GM23338 (cell line): ENCODE measurements at regions not wholly inside any gene's neighbourhood (a gene's known extent, or its start where the extent isn't known, plus 50 kb on each side); places are given as distances from the start of the nearest gene placed in this dataset.

Source experiments
- ATAC-seq: fragments of 200-7000 bp; cut with Tn5 transposase; 3 replicates; pipeline ENCODE4 v1.9.1; 2020
- DNase-seq: peaks from one replicate; pipeline ENCODE4 v3.0.0-alpha.2; 2015; ENCODE audit warnings: low spot score
- H2AFZ ChIP-seq: fragments of 200-600 bp; sonication (generic); 2 replicates; pipeline ENCODE4 v1.8.0; 2016; ENCODE audit warnings: antibody characterized with exemption, mild to moderate bottlenecking, moderate library complexity
- H3F3A ChIP-seq: fragments of 200-600 bp; sonication (generic); replicated peaks from 2 replicates; pipeline ENCODE4 v1.8.0; 2017; ENCODE audit warnings: antibody characterized with exemption, mixed run types, low read depth
- H3K27ac ChIP-seq: fragments of 200-600 bp; sonication (generic); 2 replicates; pipeline ENCODE4 v1.6.1; 2016; ENCODE audit warnings: low read depth
- H3K27me3 ChIP-seq: fragments of 200-600 bp; sonication (generic); 2 replicates; pipeline ENCODE4 v1.8.0; 2016; ENCODE audit warnings: mild to moderate bottlenecking, mixed run types, moderate library complexity; ENCODE audit not compliant: insufficient read depth
- H3K36me3 ChIP-seq: fragments of 200-600 bp; sonication (generic); 2 replicates; pipeline ENCODE4 v1.8.0; 2016; ENCODE audit warnings: mild to moderate bottlenecking; ENCODE audit not compliant: insufficient read depth
- H3K4me1 ChIP-seq: fragments of 200-600 bp; sonication (generic); 2 replicates; pipeline ENCODE4 v1.8.0; 2016; ENCODE audit warnings: mild to moderate bottlenecking, moderate library complexity; ENCODE audit not compliant: insufficient read depth
- H3K4me2 ChIP-seq: fragments of 200-600 bp; sonication (generic); 2 replicates; pipeline ENCODE4 v1.7.1; 2017; ENCODE audit warnings: mixed run types
- H3K4me3 ChIP-seq: fragments of 200-600 bp; sonication (generic); 2 replicates; pipeline ENCODE4 v1.6.1; 2016; ENCODE audit warnings: mixed run types
- H3K79me2 ChIP-seq: fragments of 200-600 bp; sonication (generic); replicated peaks from 2 replicates; pipeline ENCODE4 v1.8.0; 2017; ENCODE audit warnings: mild to moderate bottlenecking; ENCODE audit not compliant: insufficient read depth
- H3K9me2 ChIP-seq: fragments of 200-600 bp; sonication (generic); 2 replicates; pipeline ENCODE4 v1.8.0; 2017; ENCODE audit not compliant: insufficient read depth
- H4K20me1 ChIP-seq: fragments of 200-600 bp; sonication (generic); replicated peaks from 2 replicates; pipeline ENCODE4 v1.8.0; 2017; ENCODE audit warnings: mild to moderate bottlenecking; ENCODE audit not compliant: insufficient read depth
- H3K27ac Mint-ChIP-seq: 2 replicates; pipeline ENCODE4 v1.8.0; 2020; ENCODE audit warnings: inconsistent platforms, mild to moderate bottlenecking, moderate library complexity, mixed read lengths
- H3K27me3 Mint-ChIP-seq: 3 replicates; pipeline ENCODE4 v1.8.0; 2022; ENCODE audit warnings: low read depth, mild to moderate bottlenecking, moderate library complexity, mixed read lengths, inconsistent platforms; ENCODE audit not compliant: insufficient read depth, poor library complexity
- H3K36me3 Mint-ChIP-seq: 3 replicates; pipeline ENCODE4 v1.8.0; 2021; ENCODE audit warnings: low read depth, mild to moderate bottlenecking, inconsistent platforms, moderate library complexity, mixed read lengths
- H3K4me1 Mint-ChIP-seq: 3 replicates; pipeline ENCODE4 v1.8.0; 2020; ENCODE audit warnings: mild to moderate bottlenecking, inconsistent platforms, mixed read lengths
- H3K4me3 Mint-ChIP-seq: 3 replicates; pipeline ENCODE4 v1.8.0; 2021; ENCODE audit warnings: moderate library complexity, mild to moderate bottlenecking, inconsistent platforms, mixed read lengths
- H3K9me3 Mint-ChIP-seq: 3 replicates; pipeline ENCODE4 v1.8.0; 2020; ENCODE audit warnings: moderate library complexity, mild to moderate bottlenecking, inconsistent platforms, mixed read lengths
- CREB1 ChIP-seq: fragments of 250-450 bp; sonication (Bioruptor Pico); IDR thresholded peaks from 2 replicates; pipeline ENCODE4 v1.5.0; 2020; ENCODE audit warnings: low read depth, mild to moderate bottlenecking, moderate library complexity
- EZH2 ChIP-seq: fragments of 200-600 bp; sonication (generic); IDR thresholded peaks from one replicate; pipeline ENCODE4 v1.8.0; 2017; ENCODE audit warnings: antibody characterized with exemption, mild to moderate bottlenecking, low read depth; ENCODE audit not compliant: unreplicated experiment
- EZH2phosphoT487 ChIP-seq: fragments of 200-600 bp; sonication (generic); IDR thresholded peaks from one replicate; pipeline ENCODE4 v1.8.1; 2018; ENCODE audit warnings: antibody characterized with exemption; ENCODE audit not compliant: unreplicated experiment
- REST ChIP-seq: IDR thresholded peaks from one replicate; pipeline ENCODE4 v1.6.1; 2018; ENCODE audit warnings: antibody characterized with exemption; ENCODE audit not compliant: unreplicated experiment
- ZNF114 ChIP-seq: fragments of 250-450 bp; sonication (Bioruptor Pico); IDR thresholded peaks from 2 replicates; pipeline ENCODE4 v1.5.0; 2020; ENCODE audit warnings: mild to moderate bottlenecking, moderate library complexity
- ZNF462 ChIP-seq: fragments of 250-450 bp; sonication (Bioruptor Pico); IDR thresholded peaks from 2 replicates; pipeline ENCODE4 v1.5.0; 2020; ENCODE audit warnings: mild to moderate bottlenecking, moderate library complexity

GRCh38 chr17:55932973-55933372, 182.1 kb downstream of the PCTP start:
- no peaks in the 10 kb centered on the region for H4K20me1 ChIP-seq
- Mint-ChIP-seq H3K27ac (no peak overlapping the region), H3K36me3 (no peaks in the 10 kb centered on the region), H3K4me3 (no peak overlapping the region), H3K27me3 (no peaks in the 10 kb centered on the region), H3K4me1 (peaks cover 6% of the 10 kb centered on the region; the same call in 2 of the 3 replicates), H3K9me3 (no peaks in the 10 kb centered on the region; the same call in 2 of the 3 replicates)
- ATAC-seq, result no peak
- H3K79me2 ChIP-seq, result no peaks in the 10 kb centered on the region
- H3K4me1 ChIP-seq, result no peaks in the 10 kb centered on the region; the same call in 1 of the 2 replicates
- no peak for TF ChIP-seq ZNF462 (CRISPR knock-in tag)
- no peak for TF ChIP-seq REST
- TF ChIP-seq EZH2phosphoT487, result no peak
- TF ChIP-seq ZNF114 (CRISPR knock-in tag), result no peak
- no peak for TF ChIP-seq EZH2
- no peak for TF ChIP-seq CREB1
- no peaks in the 10 kb centered on the region for H3K36me3 ChIP-seq
- no peak overlapping the region for H2AFZ ChIP-seq
- H3K9me2 ChIP-seq, result no peaks in the 10 kb centered on the region
- no peaks in the 10 kb centered on the region for H3F3A ChIP-seq
- no peak overlapping the region for H3K4me3 ChIP-seq
- DNase-seq, result no peak
- H3K4me2 ChIP-seq, result peak overlapping the region; percentile 24; the same call in 1 of the 2 replicates
- no peaks in the 10 kb centered on the region for H3K27me3 ChIP-seq
- H3K27ac ChIP-seq, result no peak overlapping the region
